B cell (primary cell): ENCODE measurements at regions not wholly inside any gene's neighbourhood (a gene's known extent, or its start where the extent isn't known, plus 50 kb on each side); places are given as distances from the start of the nearest gene placed in this dataset.

Experiments
- EZH2 ChIP-seq: IDR thresholded peaks from 2 replicates; pipeline ENCODE4 v1.6.1; 2012; ENCODE audit warnings: borderline replicate concordance, low read depth, mild to moderate bottlenecking, moderate library complexity, low read length; ENCODE audit not compliant: insufficient read depth, poor library complexity, severe bottlenecking
- TF ChIP-seq, protein P1 (sequence below): fragments of 200-600 bp; IDR thresholded peaks from one replicate; pipeline ENCODE4 v1.8.0; 2022; ENCODE audit warnings: antibody characterized with exemption, mild to moderate bottlenecking

GRCh38 chr2:20555954-20556353, 94.9 kb downstream of the HS1BP3 start:
- TF ChIP-seq, protein P1, sequence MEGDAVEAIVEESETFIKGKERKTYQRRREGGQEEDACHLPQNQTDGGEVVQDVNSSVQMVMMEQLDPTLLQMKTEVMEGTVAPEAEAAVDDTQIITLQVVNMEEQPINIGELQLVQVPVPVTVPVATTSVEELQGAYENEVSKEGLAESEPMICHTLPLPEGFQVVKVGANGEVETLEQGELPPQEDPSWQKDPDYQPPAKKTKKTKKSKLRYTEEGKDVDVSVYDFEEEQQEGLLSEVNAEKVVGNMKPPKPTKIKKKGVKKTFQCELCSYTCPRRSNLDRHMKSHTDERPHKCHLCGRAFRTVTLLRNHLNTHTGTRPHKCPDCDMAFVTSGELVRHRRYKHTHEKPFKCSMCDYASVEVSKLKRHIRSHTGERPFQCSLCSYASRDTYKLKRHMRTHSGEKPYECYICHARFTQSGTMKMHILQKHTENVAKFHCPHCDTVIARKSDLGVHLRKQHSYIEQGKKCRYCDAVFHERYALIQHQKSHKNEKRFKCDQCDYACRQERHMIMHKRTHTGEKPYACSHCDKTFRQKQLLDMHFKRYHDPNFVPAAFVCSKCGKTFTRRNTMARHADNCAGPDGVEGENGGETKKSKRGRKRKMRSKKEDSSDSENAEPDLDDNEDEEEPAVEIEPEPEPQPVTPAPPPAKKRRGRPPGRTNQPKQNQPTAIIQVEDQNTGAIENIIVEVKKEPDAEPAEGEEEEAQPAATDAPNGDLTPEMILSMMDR: no peak
- no peak for TF ChIP-seq EZH2
